ENCODE measurements at regions not wholly inside any gene's neighbourhood (a gene's known extent, or its start where the extent isn't known, plus 50 kb on each side); places are given as distances from the start of the nearest gene placed in this dataset.
A peak's percentile ranks its signal among the peaks of the same experiment; 100 is the strongest.

DNA sequence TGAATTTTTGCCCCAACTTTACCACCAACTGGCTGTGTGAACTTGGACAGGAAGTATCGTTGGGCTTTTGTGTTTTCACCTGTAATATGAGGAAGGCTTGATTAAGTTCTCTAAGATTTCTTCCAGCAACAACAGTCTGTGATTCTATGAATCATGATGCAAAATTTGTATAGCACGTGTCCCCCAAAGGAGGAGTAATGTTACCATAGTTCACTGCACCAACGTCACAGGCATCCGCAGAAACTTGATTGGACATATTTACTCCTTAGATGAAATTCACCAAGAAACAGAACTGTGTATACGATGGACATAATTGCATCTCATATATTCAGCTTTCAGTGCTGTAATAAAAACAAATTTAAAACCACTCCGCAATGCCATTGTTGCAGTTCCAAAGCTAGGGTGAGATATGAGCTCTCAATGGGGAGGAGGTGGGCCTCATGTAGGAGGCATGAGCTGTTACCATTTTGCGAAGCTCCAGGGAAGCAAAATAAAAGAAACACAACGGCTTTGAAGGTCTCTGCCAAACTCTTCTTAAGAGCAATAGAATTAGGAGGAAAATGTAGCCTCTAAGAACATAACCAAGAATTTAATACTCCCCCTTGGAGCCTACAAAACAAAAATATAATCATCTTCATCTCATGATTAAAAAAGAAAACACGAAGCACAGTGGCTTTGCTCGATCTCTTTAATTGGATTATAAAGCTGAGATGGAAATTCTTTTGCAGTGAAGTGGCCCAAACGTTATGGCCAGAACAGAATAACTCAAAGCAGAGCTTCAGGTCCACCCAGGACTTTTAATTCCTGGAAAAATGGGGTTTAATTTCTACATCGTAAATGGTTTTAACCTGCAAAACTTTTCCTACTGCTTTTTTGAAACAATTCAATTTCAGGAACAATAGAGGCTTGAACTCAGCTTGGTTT lies 80.7 kb downstream of the CHST2 start:
- H3K4me1 ChIP-seq (replicated peaks in 1 of 4; ENCODE audit: control insufficient read depth in 3 of 4, insufficient read depth in 4 of 4, low read length in 3 of 4), result peaks cover 0 to 3% (median 2%) of the 10 kb centered on the region in 4 experiments; a peak in 2 of 7 replicates
- no peak overlapping the region for H2BK5ac ChIP-seq (ENCODE audit: low read depth, low read length)
- no peak overlapping the region for H3K9ac ChIP-seq (replicated peaks in 1 of 4; ENCODE audit: extremely low read depth in 1 of 4, low read depth in 3 of 4, low read length in 3 of 4)
- FAIRE-seq (peak; percentile 63), DNase-seq (ENCODE audit: low read depth in 1 of 2, low spot score in 2 of 2) (no peak)
- H3K79me2 ChIP-seq (ENCODE audit: control insufficient read depth in 1 of 2, insufficient read depth in 2 of 2, low read length in 2 of 2), result no peaks in the 10 kb centered on the region
- H3K4ac ChIP-seq (replicated peaks; ENCODE audit: insufficient read length, low read depth, low read length), result no peak overlapping the region
- no peak overlapping the region for H2BK15ac ChIP-seq (ENCODE audit: low read length)
- H3K9me3 ChIP-seq (ENCODE audit: insufficient read depth in 2 of 2, low read depth in 1 of 2, low read length in 1 of 2), result no peaks in the 10 kb centered on the region
- no peak overlapping the region for H2BK12ac ChIP-seq (ENCODE audit: low read depth, low read length)
- no peak overlapping the region for H3K23ac ChIP-seq (ENCODE audit: insufficient read length)
- H2BK120ac ChIP-seq (replicated peaks; ENCODE audit: low read depth, low read length), result no peak overlapping the region
- H3K23me2 ChIP-seq (ENCODE audit: low read depth, low read length), result no peaks in the 10 kb centered on the region
- H3K4me3 ChIP-seq (ENCODE audit: extremely low read depth in 1 of 4, insufficient read depth in 2 of 4, low read depth in 3 of 4, low read length in 4 of 4), result no peak overlapping the region
- no peaks in the 10 kb centered on the region for H3K79me1 ChIP-seq (ENCODE audit: low read depth, low read length)
- no peaks in the 10 kb centered on the region for H4K20me1 ChIP-seq (replicated peaks in 1 of 2; ENCODE audit: control insufficient read depth in 1 of 2, insufficient read depth in 2 of 2, low read length in 2 of 2)
- WGBS, 2 experiments (ENCODE audit: extremely low coverage in 1 of 2, insufficient coverage in 1 of 2, insufficient read length in 1 of 2, insufficient replicate concordance in 2 of 2, low coverage in 1 of 2, low lambda C conversion rate in 2 of 2, missing lambda C conversion rate in 1 of 2), result 89% methylated on average over 12 of the region's 12 CpGs; no CpG with 5 or more reads in 1 of the 2 experiments
- no peak overlapping the region for H3K18ac ChIP-seq (ENCODE audit: extremely low read depth, low read length)
- no peak overlapping the region for H4K8ac ChIP-seq (ENCODE audit: extremely low read depth, insufficient read depth, low read length)
- ChIA-PET POLR2A (ENCODE audit: partially characterized antibody) (no interaction called here), CTCF (ENCODE audit: partially characterized antibody) (interaction anchor here (0.9 kb wide), 2 partner anchors 40 to 66 kb away, joined by 3 read pairs; no protein-coding TSS in a partner anchor)
- no peaks in the 10 kb centered on the region for H3K27me3 ChIP-seq (replicated peaks in 1 of 4; ENCODE audit: control insufficient read depth in 3 of 4, extremely low read depth in 1 of 4, insufficient read depth in 3 of 4, low read length in 3 of 4)
- H3K56ac ChIP-seq (replicated peaks; ENCODE audit: insufficient read length, low read depth, low read length), result no peak overlapping the region
- H2BK20ac ChIP-seq (ENCODE audit: low read length), result no peak overlapping the region
- H4K5ac ChIP-seq (ENCODE audit: insufficient read length, low read depth, low read length), result no peak overlapping the region
- no peak overlapping the region for H4K91ac ChIP-seq (replicated peaks; ENCODE audit: insufficient read length, low read length)
- no peak overlapping the region for H3K14ac ChIP-seq (ENCODE audit: insufficient read length)
- H3K36me3 ChIP-seq (ENCODE audit: control insufficient read depth in 2 of 4, insufficient read depth in 4 of 4, low read length in 3 of 4), result no peaks in the 10 kb centered on the region
- no peak overlapping the region for H2AK5ac ChIP-seq (ENCODE audit: low read depth, low read length)
- no peak overlapping the region for H3K4me2 ChIP-seq (ENCODE audit: insufficient read depth in 1 of 2, low read depth in 2 of 2, low read length in 2 of 2)
- H2AFZ ChIP-seq (ENCODE audit: low read length), result no peak overlapping the region
- no peak overlapping the region for H3K27ac ChIP-seq (ENCODE audit: low read depth, low read length)
- TF ChIP-seq CHD2 (IDR thresholded peaks at IDR 0.05; ENCODE audit: low read length) (no peak), CBX5 (IDR thresholded peaks at IDR 0.05; ENCODE audit: low read depth, low read length) (no peak), MAFK (IDR thresholded peaks at IDR 0.05; ENCODE audit: low read depth, low read length) (no peak), HDAC2 (IDR thresholded peaks at IDR 0.05; ENCODE audit: borderline replicate concordance in 1 of 2, low read depth in 2 of 2, low read length in 2 of 2) (no peak), TBP (IDR thresholded peaks at IDR 0.05; ENCODE audit: low read depth, low read length) (no peak), ZNF274 (IDR thresholded peaks at IDR 0.05; ENCODE audit: borderline replicate concordance, extremely low read depth, low read length) (no peak), SRF (IDR thresholded peaks at IDR 0.05; ENCODE audit: low read depth, low read length) (no peak), SIX5 (IDR thresholded peaks at IDR 0.05; ENCODE audit: low read depth, low read length) (no peak), HDAC6 (IDR thresholded peaks at IDR 0.05; ENCODE audit: low read depth, low read length) (no peak), PHF8 (conservative IDR thresholded peaks at IDR 0.05; ENCODE audit: low read depth, low read length) (no peak), KDM5A (IDR thresholded peaks at IDR 0.05; ENCODE audit: low read length) (no peak)
- TF ChIP-seq, protein P1, sequence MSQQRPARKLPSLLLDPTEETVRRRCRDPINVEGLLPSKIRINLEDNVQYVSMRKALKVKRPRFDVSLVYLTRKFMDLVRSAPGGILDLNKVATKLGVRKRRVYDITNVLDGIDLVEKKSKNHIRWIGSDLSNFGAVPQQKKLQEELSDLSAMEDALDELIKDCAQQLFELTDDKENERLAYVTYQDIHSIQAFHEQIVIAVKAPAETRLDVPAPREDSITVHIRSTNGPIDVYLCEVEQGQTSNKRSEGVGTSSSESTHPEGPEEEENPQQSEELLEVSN (IDR thresholded peaks at IDR 0.05), result no peak

Measured in H1 (cell line).